IMR-90 (cell line): ENCODE measurements at regions not wholly inside any gene's neighbourhood (a gene's known extent, or its start where the extent isn't known, plus 50 kb on each side); places are given as distances from the start of the nearest gene placed in this dataset.

ENCODE experiments used
- ATAC-seq: fragments of 200-7000 bp; cut with Tn5 transposase; 2 replicates; pipeline ENCODE4 v1.9.1; 2020; ENCODE audit warnings: low read depth, mild to moderate bottlenecking, moderate library complexity
- BruUV-seq: library from RNA; stranded (reverse); fragments of 400-500 nt; replicated peaks from 2 replicates; lab custom pipeline; 2021; lab: Mats Ljungman, UMichigan
- CTCF ChIA-PET: fragments of 300-600 bp; formaldehyde crosslinking; extraction: SDS; loops from one replicate; lab custom pipeline; 2021; ENCODE audit warnings: antibody characterized with exemption; lab: Yijun Ruan, JAX
- POLR2A ChIA-PET: fragments of 300-600 bp; sonication (Branson Sonifier 250); formaldehyde crosslinking; loops from one replicate; lab custom pipeline; 2022; ENCODE audit warnings: antibody characterized with exemption; ENCODE audit not compliant: unreplicated experiment; lab: Charles Lee
- DNase-seq: peaks from one replicate; pipeline ENCODE4 v3.0.0; 2013
- H2AFZ ChIP-seq: replicated peaks from 2 replicates; pipeline ENCODE3; 2013; ENCODE audit warnings: low read length, mild to moderate bottlenecking; ENCODE audit not compliant: poor library complexity
- H2AK5ac ChIP-seq: 2 replicates; pipeline ENCODE4 v1.6.1; 2013; ENCODE audit warnings: low read depth, low read length, inconsistent platforms
- H2AK9ac ChIP-seq: replicated peaks from 2 replicates; pipeline ENCODE3; 2013; ENCODE audit warnings: mild to moderate bottlenecking, low read depth, low read length, moderate library complexity; ENCODE audit not compliant: poor library complexity
- H2BK120ac ChIP-seq: 2 replicates; pipeline ENCODE4 v1.6.1; 2013; ENCODE audit warnings: low read depth, low read length, inconsistent platforms
- H2BK15ac ChIP-seq: 3 replicates; pipeline ENCODE4 v1.6.1; 2013; ENCODE audit warnings: low read depth, low read length, inconsistent platforms
- H2BK20ac ChIP-seq: 2 replicates; pipeline ENCODE4 v1.6.1; 2013; ENCODE audit warnings: low read depth, mild to moderate bottlenecking, inconsistent platforms, low read length, moderate library complexity
- H2BK5ac ChIP-seq: 2 replicates; pipeline ENCODE4 v1.6.1; 2013; ENCODE audit warnings: mild to moderate bottlenecking, low read depth, low read length, inconsistent platforms; ENCODE audit not compliant: poor library complexity, severe bottlenecking
- H3K14ac ChIP-seq: replicated peaks from 2 replicates; pipeline ENCODE4 v1.6.1; 2013; ENCODE audit warnings: low read depth, low read length, inconsistent platforms
- H3K18ac ChIP-seq: 2 replicates; pipeline ENCODE4 v1.6.1; 2013; ENCODE audit warnings: low read depth, low read length, control low read depth
- H3K23ac ChIP-seq: 2 replicates; pipeline ENCODE4 v1.6.1; 2013; ENCODE audit warnings: low read depth, low read length, inconsistent platforms
- H3K27ac ChIP-seq: 2 replicates; pipeline ENCODE4 v1.5.1; 2013; ENCODE audit warnings: mild to moderate bottlenecking, control low read depth, low read length; ENCODE audit not compliant: insufficient read depth
- H3K27me3 ChIP-seq: 2 replicates; pipeline ENCODE4 v1.6.1; 2013; ENCODE audit warnings: low read length; ENCODE audit not compliant: control insufficient read depth, insufficient read depth
- H3K36me3 ChIP-seq: 2 replicates; pipeline ENCODE4 v1.6.1; 2013; ENCODE audit warnings: low read length, mixed read lengths; ENCODE audit not compliant: control insufficient read depth, insufficient read depth
- H3K4ac ChIP-seq: 2 replicates; pipeline ENCODE4 v1.6.1; 2013; ENCODE audit warnings: low read depth, low read length, inconsistent platforms
- H3K4me1 ChIP-seq: 2 replicates; pipeline ENCODE4 v1.6.1; 2013; ENCODE audit warnings: low read length, mixed read lengths; ENCODE audit not compliant: control insufficient read depth, insufficient read depth
- H3K4me2 ChIP-seq: 2 replicates; pipeline ENCODE4 v1.6.1; 2013; ENCODE audit warnings: low read depth, mild to moderate bottlenecking, control low read depth, low read length, moderate library complexity
- H3K4me3 ChIP-seq: 2 replicates; pipeline ENCODE4 v1.5.1; 2013; ENCODE audit warnings: low read depth, mild to moderate bottlenecking, control low read depth, low read length, moderate library complexity; ENCODE audit not compliant: insufficient read depth
- H3K56ac ChIP-seq: 2 replicates; pipeline ENCODE4 v1.6.1; 2013; ENCODE audit warnings: low read length, inconsistent platforms; ENCODE audit not compliant: insufficient read depth; ENCODE audit errors: extremely low read depth
- H3K79me1 ChIP-seq, 2 experiments: 2 replicates each; pipeline ENCODE4 v1.6.1; 2013; ENCODE audit warnings: low read length in 2 of 2, inconsistent platforms in 1 of 2, low read depth in 1 of 2
- H3K9ac ChIP-seq: 2 replicates; pipeline ENCODE4 v1.6.1; 2013; ENCODE audit warnings: low read depth, low read length, control low read depth
- H3K9me1 ChIP-seq: 2 replicates; pipeline ENCODE4 v1.6.1; 2013; ENCODE audit warnings: low read length, inconsistent platforms; ENCODE audit not compliant: insufficient read depth
- H3K9me3 ChIP-seq: 2 replicates; pipeline ENCODE4 v1.6.1; 2013; ENCODE audit warnings: low read length; ENCODE audit not compliant: control insufficient read depth, insufficient read depth
- H4K20me1 ChIP-seq: 2 replicates; pipeline ENCODE4 v1.6.1; 2013; ENCODE audit warnings: low read length, inconsistent platforms; ENCODE audit not compliant: insufficient read depth
- H4K5ac ChIP-seq: 2 replicates; pipeline ENCODE4 v1.6.1; 2013; ENCODE audit warnings: mild to moderate bottlenecking, low read depth, low read length, control low read depth
- H4K8ac ChIP-seq, 2 experiments: 2 replicates each; pipeline ENCODE4 v1.6.1; 2013; ENCODE audit warnings: low read depth in 2 of 2, low read length in 2 of 2, control low read depth in 1 of 2, inconsistent platforms in 1 of 2
- H4K91ac ChIP-seq: 2 replicates; pipeline ENCODE4 v1.6.1; 2013; ENCODE audit warnings: low read depth, low read length, inconsistent platforms; ENCODE audit not compliant: insufficient read depth
- BHLHE40 ChIP-seq: fragments of 150-350 bp; IDR thresholded peaks from 2 replicates; pipeline ENCODE4 v1.6.1; 2016; ENCODE audit warnings: mild to moderate bottlenecking, low read depth, low read length
- CEBPB ChIP-seq: IDR thresholded peaks from 2 replicates; pipeline ENCODE4 v1.6.1; 2012; ENCODE audit warnings: low read depth, low read length, improper control_type of control experiment
- CHD1 ChIP-seq: IDR thresholded peaks from 2 replicates; pipeline ENCODE4 v1.6.1; 2012; ENCODE audit warnings: low read depth, low read length, improper control_type of control experiment
- FOS ChIP-seq: fragments of 150-350 bp; IDR thresholded peaks from 2 replicates; pipeline ENCODE4 v1.6.1; 2016; ENCODE audit warnings: low read depth, low read length
- MAFK ChIP-seq: IDR thresholded peaks from 2 replicates; pipeline ENCODE4 v1.6.1; 2012; ENCODE audit warnings: low read depth, low read length, improper control_type of control experiment
- MAZ ChIP-seq: IDR thresholded peaks from 2 replicates; pipeline ENCODE4 v1.6.1; 2012; ENCODE audit warnings: low read depth, mild to moderate bottlenecking, low read length, improper control_type of control experiment, moderate library complexity, borderline replicate concordance
- MXI1 ChIP-seq: IDR thresholded peaks from 2 replicates; pipeline ENCODE4 v1.6.1; 2012; ENCODE audit warnings: low read depth, mild to moderate bottlenecking, low read length, moderate library complexity, borderline replicate concordance
- NFE2L2 ChIP-seq: fragments of 150-350 bp; IDR thresholded peaks from 2 replicates; pipeline ENCODE4 v1.6.1; 2016; ENCODE audit warnings: low read depth, mild to moderate bottlenecking, low read length
- POLR2A ChIP-seq: IDR thresholded peaks from 2 replicates; pipeline ENCODE4 v1.6.1; 2012; ENCODE audit warnings: mild to moderate bottlenecking, low read depth, low read length
- RAD21 ChIP-seq: IDR thresholded peaks from 2 replicates; pipeline ENCODE4 v1.6.1; 2012; ENCODE audit warnings: low read length, improper control_type of control experiment
- RCOR1 ChIP-seq: IDR thresholded peaks from 2 replicates; pipeline ENCODE4 v1.6.1; 2012; ENCODE audit warnings: mild to moderate bottlenecking, low read length, improper control_type of control experiment; ENCODE audit not compliant: insufficient replicate concordance
- RFX5 ChIP-seq: IDR thresholded peaks from 2 replicates; pipeline ENCODE4 v1.8.0; 2012; ENCODE audit warnings: low read depth, mild to moderate bottlenecking, low read length, moderate library complexity
- SMC3 ChIP-seq: fragments of 150-350 bp; IDR thresholded peaks from 2 replicates; pipeline ENCODE4 v1.6.1; 2016; ENCODE audit warnings: low read depth, mild to moderate bottlenecking, antibody characterized with exemption, low read length, moderate library complexity
- WGBS, 2 experiments: methylation state at CpG; one replicate each; pipeline versions ENCODE4 v1.1.5 to v1.1.7; 2013; ENCODE audit warnings: missing lambda C conversion rate in 2 of 2; ENCODE audit not compliant: insufficient read length in 1 of 2; ENCODE audit errors: extremely low coverage in 2 of 2; 5-methylcytosine and 5-hydroxymethylcytosine counted together
- dilution Hi-C: fragments of 300-500 bp; cut with HindIII; formaldehyde crosslinking; loops from one replicate; pipeline ENCODE4 v1.14.3; 2018; ENCODE audit warnings: low sequenced_read_pairs; ENCODE audit not compliant: unreplicated experiment
- in situ Hi-C: fragments of 300-500 bp; cut with MboI; formaldehyde crosslinking; loops from 3 replicates; pipeline ENCODE4 v1.14.3; 2019; ENCODE audit warnings: low sequenced_read_pairs, inconsistent platforms, mixed read lengths
- intact Hi-C: fragments of 100-400 bp; cut with micrococcal nuclease; formaldehyde crosslinking; loops from 2 replicates; pipeline ENCODE4 v1.10.0; 2022
- TF ChIP-seq, protein P1 (sequence below): fragments of 150-350 bp; IDR thresholded peaks from 2 replicates; pipeline ENCODE4 v1.6.1; 2016; ENCODE audit warnings: low read depth, mild to moderate bottlenecking, low read length, moderate library complexity, borderline replicate concordance
- TF ChIP-seq, protein P2 (sequence below): fragments of 150-350 bp; IDR thresholded peaks from 2 replicates; pipeline ENCODE4 v1.6.1; 2017; ENCODE audit warnings: mild to moderate bottlenecking, antibody characterized with exemption, low read length, low read depth
- TF ChIP-seq, protein P3 (sequence below): conservative IDR thresholded peaks from 2 replicates; pipeline ENCODE4 v1.5.1; 2012; ENCODE audit warnings: mild to moderate bottlenecking, low read depth, low read length, improper control_type of control experiment

DNA sequence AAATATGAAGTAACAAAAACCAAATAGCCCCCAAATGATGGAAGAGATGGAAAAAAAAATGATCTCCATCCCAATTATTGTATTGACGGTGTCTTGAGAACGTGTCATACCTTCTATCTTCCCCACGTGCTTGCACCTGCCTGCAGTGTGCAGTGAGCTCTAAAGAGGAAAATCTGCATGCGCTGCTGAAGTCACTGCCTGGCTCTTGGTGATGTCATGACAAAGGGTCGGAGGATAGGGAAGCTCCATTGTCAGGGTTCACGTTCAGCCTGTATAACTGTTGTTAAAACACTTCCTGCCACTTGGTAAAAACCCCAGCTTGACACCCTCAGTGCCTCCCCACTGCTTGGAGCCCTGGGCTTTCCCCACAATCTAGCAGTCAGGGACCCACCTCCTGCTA is 549.2 kb upstream of the MKI67 start:
- intact Hi-C loops = no loop called here
- BruUV-seq = no TSS peak
- no peak overlapping the region for H3K56ac ChIP-seq

More for the DNA sequence above, 549.2 kb upstream of the MKI67 start:
- Histone ChIP-seq H3K27me3 (no peaks in the 10 kb centered on the region), H3K4me3 (no peak overlapping the region), H2BK20ac (no peak overlapping the region), H3K9ac (no peak overlapping the region), H3K14ac (no peak overlapping the region), H4K20me1 (no peaks in the 10 kb centered on the region), H2BK15ac (no peak overlapping the region), H3K4ac (no peak overlapping the region), H3K36me3 (no peaks in the 10 kb centered on the region), H3K18ac (no peak overlapping the region), H3K27ac (no peak overlapping the region), H2AFZ (no peak overlapping the region), H4K8ac (no peak overlapping the region), H3K4me2 (no peak overlapping the region), H4K91ac (no peak overlapping the region), H2BK120ac (no peak overlapping the region), H3K23ac (no peak overlapping the region), H3K79me1 (no peaks in the 10 kb centered on the region), H2AK5ac (no peak overlapping the region), H2AK9ac (no peak overlapping the region), H4K5ac (no peak overlapping the region), H3K9me3 (peaks cover 28% of the 10 kb centered on the region), H3K9me1 (no peaks in the 10 kb centered on the region), H3K4me1 (no peaks in the 10 kb centered on the region), H2BK5ac (no peak overlapping the region)
- in situ Hi-C loops = no loop called here
- ChIA-PET POLR2A (no interaction called here), CTCF (interaction anchor here (0.6 kb wide), 1 partner anchor 34 kb away, joined by 3 read pairs; no protein-coding TSS in a partner anchor)
- ATAC-seq (no peak), DNase-seq (no peak)
- WGBS, 2 experiments = 28% methylated on average over 2 of the region's 6 CpGs; no CpG with 5 or more reads in 1 of the 2 experiments
- TF ChIP-seq MAZ (no peak), CHD1 (no peak), CEBPB (no peak), RFX5 (no peak), SMC3 (no peak), RAD21 (no peak), MAFK (no peak), NFE2L2 (no peak), MXI1 (no peak), RCOR1 (no peak), BHLHE40 (no peak), POLR2A (no peak), FOS (no peak)
- TF ChIP-seq, protein P1, sequence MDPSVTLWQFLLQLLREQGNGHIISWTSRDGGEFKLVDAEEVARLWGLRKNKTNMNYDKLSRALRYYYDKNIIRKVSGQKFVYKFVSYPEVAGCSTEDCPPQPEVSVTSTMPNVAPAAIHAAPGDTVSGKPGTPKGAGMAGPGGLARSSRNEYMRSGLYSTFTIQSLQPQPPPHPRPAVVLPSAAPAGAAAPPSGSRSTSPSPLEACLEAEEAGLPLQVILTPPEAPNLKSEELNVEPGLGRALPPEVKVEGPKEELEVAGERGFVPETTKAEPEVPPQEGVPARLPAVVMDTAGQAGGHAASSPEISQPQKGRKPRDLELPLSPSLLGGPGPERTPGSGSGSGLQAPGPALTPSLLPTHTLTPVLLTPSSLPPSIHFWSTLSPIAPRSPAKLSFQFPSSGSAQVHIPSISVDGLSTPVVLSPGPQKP = no peak
- TF ChIP-seq, protein P2, sequence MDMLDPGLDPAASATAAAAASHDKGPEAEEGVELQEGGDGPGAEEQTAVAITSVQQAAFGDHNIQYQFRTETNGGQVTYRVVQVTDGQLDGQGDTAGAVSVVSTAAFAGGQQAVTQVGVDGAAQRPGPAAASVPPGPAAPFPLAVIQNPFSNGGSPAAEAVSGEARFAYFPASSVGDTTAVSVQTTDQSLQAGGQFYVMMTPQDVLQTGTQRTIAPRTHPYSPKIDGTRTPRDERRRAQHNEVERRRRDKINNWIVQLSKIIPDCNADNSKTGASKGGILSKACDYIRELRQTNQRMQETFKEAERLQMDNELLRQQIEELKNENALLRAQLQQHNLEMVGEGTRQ = no peak
- TF ChIP-seq, protein P3, sequence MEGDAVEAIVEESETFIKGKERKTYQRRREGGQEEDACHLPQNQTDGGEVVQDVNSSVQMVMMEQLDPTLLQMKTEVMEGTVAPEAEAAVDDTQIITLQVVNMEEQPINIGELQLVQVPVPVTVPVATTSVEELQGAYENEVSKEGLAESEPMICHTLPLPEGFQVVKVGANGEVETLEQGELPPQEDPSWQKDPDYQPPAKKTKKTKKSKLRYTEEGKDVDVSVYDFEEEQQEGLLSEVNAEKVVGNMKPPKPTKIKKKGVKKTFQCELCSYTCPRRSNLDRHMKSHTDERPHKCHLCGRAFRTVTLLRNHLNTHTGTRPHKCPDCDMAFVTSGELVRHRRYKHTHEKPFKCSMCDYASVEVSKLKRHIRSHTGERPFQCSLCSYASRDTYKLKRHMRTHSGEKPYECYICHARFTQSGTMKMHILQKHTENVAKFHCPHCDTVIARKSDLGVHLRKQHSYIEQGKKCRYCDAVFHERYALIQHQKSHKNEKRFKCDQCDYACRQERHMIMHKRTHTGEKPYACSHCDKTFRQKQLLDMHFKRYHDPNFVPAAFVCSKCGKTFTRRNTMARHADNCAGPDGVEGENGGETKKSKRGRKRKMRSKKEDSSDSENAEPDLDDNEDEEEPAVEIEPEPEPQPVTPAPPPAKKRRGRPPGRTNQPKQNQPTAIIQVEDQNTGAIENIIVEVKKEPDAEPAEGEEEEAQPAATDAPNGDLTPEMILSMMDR = no peak
- dilution Hi-C loops = no loop called here
